HG02759 (cell line): ENCODE measurements at regions not wholly inside any gene's neighbourhood (a gene's known extent, or its start where the extent isn't known, plus 50 kb on each side); places are given as distances from the start of the nearest gene placed in this dataset.

Experiments
- ATAC-seq: cut with Tn5 transposase; IDR thresholded peaks from one replicate; pipeline ENCODE4 v1.9.1; 2021; ENCODE audit warnings: mild to moderate bottlenecking, moderate library complexity; ENCODE audit not compliant: unreplicated experiment

- peak; percentile 92 for ATAC-seq
These were observed 76.6 kb upstream of the MAP4K3 start for GRCh38 chr2:39513641-39514094.

GRCh38 chr2:39514825-39515224 lies 77.7 kb upstream of the MAP4K3 start:
- ATAC-seq, result no peak

GRCh38 chr2:39515273-39515896 lies 78.3 kb upstream of the MAP4K3 start:
- no peak for ATAC-seq

GRCh38 chr2:39515897-39516346 lies 78.8 kb upstream of the MAP4K3 start:
- ATAC-seq, result no peak

GRCh38 chr2:39516347-39517101 lies 79.4 kb upstream of the MAP4K3 start:
- ATAC-seq, result no peak

GRCh38 chr2:39517102-39517436 lies 80.0 kb upstream of the MAP4K3 start:
- ATAC-seq, result no peak

- no peak for ATAC-seq
These were observed 80.5 kb upstream of the MAP4K3 start for GRCh38 chr2:39517622-39518021.

GRCh38 chr2:39519886-39520285 lies 82.8 kb upstream of the MAP4K3 start:
- no peak for ATAC-seq

- ATAC-seq, result no peak
These were observed 84.9 kb upstream of the MAP4K3 start for GRCh38 chr2:39521876-39522517.

- no peak for ATAC-seq
These were observed 85.4 kb upstream of the MAP4K3 start for GRCh38 chr2:39522518-39522877.

GRCh38 chr2:39523308-39524044 lies 86.4 kb upstream of the MAP4K3 start:
- no peak for ATAC-seq

GRCh38 chr2:39524061-39524460 lies 87.0 kb upstream of the MAP4K3 start:
- no peak for ATAC-seq

- ATAC-seq, result no peak
These were observed 87.9 kb upstream of the MAP4K3 start for GRCh38 chr2:39524756-39525635.

- no peak for ATAC-seq
These were observed 88.7 kb upstream of the MAP4K3 start for GRCh38 chr2:39525636-39526412.

GRCh38 chr2:39528701-39529100 lies 91.6 kb upstream of the MAP4K3 start:
- no peak for ATAC-seq

- ATAC-seq, result no peak
These were observed 92.8 kb upstream of the MAP4K3 start for GRCh38 chr2:39529836-39530235.

- ATAC-seq, result no peak
These were observed 93.4 kb upstream of the MAP4K3 start for GRCh38 chr2:39530411-39530866.

- ATAC-seq, result no peak
These were observed 94.2 kb upstream of the MAP4K3 start for GRCh38 chr2:39531220-39531777.

GRCh38 chr2:39532933-39533332 lies 95.8 kb upstream of the MAP4K3 start:
- ATAC-seq, result no peak
